ENCODE measurements at regions not wholly inside any gene's neighbourhood (a gene's known extent, or its start where the extent isn't known, plus 50 kb on each side); places are given as distances from the start of the nearest gene placed in this dataset.

DNA sequence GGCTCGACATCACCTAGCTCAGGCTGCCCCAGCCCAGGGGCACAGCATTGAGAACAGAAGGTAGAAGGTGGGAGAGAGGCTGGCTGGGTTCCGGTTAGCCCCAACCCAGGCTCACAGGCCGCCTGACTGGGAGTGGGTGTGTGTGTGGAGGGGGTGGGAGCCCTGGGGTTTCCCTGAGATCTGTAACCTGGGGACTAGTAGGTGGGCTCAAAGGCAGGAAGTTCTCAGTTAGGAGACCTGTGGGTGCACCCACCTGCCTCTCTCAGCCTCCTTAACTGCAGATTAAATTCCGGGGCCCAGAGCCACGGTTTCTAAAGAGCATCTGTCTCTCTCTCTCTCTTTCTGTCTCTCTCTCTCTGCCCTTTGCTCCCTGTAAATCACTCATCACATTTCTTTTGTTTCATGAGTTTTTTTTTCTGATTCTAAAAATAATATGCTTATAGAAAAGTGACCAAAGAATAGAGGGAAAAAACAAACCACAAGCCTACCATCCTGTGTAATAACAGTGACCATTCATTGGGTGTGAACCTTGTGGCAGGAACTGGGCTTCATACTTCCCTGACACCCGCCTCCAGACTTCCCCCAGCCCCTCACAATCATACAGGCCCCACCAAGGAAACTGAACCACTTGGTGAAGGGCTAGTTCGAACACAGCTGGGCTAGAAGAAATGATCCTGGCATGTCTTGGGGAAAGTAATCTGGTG lies 83.4 kb upstream of the SMNDC1 start:
- TF ChIP-seq POLR2A (IDR thresholded peaks at IDR 0.05), result no peak
- TF ChIP-seq, protein P1, sequence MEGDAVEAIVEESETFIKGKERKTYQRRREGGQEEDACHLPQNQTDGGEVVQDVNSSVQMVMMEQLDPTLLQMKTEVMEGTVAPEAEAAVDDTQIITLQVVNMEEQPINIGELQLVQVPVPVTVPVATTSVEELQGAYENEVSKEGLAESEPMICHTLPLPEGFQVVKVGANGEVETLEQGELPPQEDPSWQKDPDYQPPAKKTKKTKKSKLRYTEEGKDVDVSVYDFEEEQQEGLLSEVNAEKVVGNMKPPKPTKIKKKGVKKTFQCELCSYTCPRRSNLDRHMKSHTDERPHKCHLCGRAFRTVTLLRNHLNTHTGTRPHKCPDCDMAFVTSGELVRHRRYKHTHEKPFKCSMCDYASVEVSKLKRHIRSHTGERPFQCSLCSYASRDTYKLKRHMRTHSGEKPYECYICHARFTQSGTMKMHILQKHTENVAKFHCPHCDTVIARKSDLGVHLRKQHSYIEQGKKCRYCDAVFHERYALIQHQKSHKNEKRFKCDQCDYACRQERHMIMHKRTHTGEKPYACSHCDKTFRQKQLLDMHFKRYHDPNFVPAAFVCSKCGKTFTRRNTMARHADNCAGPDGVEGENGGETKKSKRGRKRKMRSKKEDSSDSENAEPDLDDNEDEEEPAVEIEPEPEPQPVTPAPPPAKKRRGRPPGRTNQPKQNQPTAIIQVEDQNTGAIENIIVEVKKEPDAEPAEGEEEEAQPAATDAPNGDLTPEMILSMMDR (IDR thresholded peaks at IDR 0.05), result no peak

All from thyroid gland (tissue), 4 donors.